Liver (tissue), 7 donors: ENCODE measurements at regions not wholly inside any gene's neighbourhood (a gene's known extent, or its start where the extent isn't known, plus 50 kb on each side); places are given as distances from the start of the nearest gene placed in this dataset.

Experiments used
- DNase-seq: peaks from one replicate; pipeline ENCODE4 v3.0.0-alpha.2; 2017; ENCODE audit warnings: low spot score
- H3K27ac ChIP-seq, 2 donors: one replicate each; pipeline ENCODE4 v1.7.0; 2013; ENCODE audit warnings: inconsistent platforms in 2 of 2, low read length in 2 of 2, control low read depth in 1 of 2, low read depth in 1 of 2, mild to moderate bottlenecking in 1 of 2
- H3K27me3 ChIP-seq, 4 donors: one replicate each; pipeline versions ENCODE4 v1.6.1 to v1.7.0; 2013; ENCODE audit warnings: low read length in 3 of 4, inconsistent platforms in 1 of 4, mild to moderate bottlenecking in 1 of 4, moderate library complexity in 1 of 4; ENCODE audit not compliant: control insufficient read depth in 4 of 4, insufficient read depth in 4 of 4
- H3K36me3 ChIP-seq, 4 donors: one replicate each; pipeline versions ENCODE4 v1.6.1 to v1.7.0; 2013; ENCODE audit warnings: low read length in 3 of 4, mild to moderate bottlenecking in 3 of 4, low read depth in 1 of 4, moderate library complexity in 1 of 4; ENCODE audit not compliant: control insufficient read depth in 4 of 4, insufficient read depth in 3 of 4
- H3K4me1 ChIP-seq, 4 donors: one replicate each; pipeline versions ENCODE4 v1.6.1 to v1.7.0; 2013; ENCODE audit warnings: low read length in 3 of 4, mild to moderate bottlenecking in 3 of 4, moderate library complexity in 1 of 4; ENCODE audit not compliant: control insufficient read depth in 4 of 4, insufficient read depth in 4 of 4
- H3K4me3 ChIP-seq, 3 donors: one replicate each; pipeline versions ENCODE4 v1.6.1 to v1.7.0; 2013; ENCODE audit warnings: low read length in 3 of 3, control low read depth in 1 of 3, low read depth in 1 of 3, mild to moderate bottlenecking in 1 of 3
- H3K9ac ChIP-seq, 2 donors: one replicate each; pipeline ENCODE4 v1.7.0; 2013; ENCODE audit warnings: low read length in 2 of 2, mild to moderate bottlenecking in 2 of 2, moderate library complexity in 2 of 2, control low read depth in 1 of 2, low read depth in 1 of 2
- H3K9me3 ChIP-seq, 4 donors: one replicate each; pipeline versions ENCODE4 v1.6.1 to v1.7.0; 2013; ENCODE audit warnings: low read length in 3 of 4; ENCODE audit not compliant: control insufficient read depth in 4 of 4
- EGR1 ChIP-seq, 2 donors: IDR thresholded peaks; 2 replicates each; pipeline ENCODE4 v1.6.1; 2016 to 2018; ENCODE audit warnings: antibody characterized with exemption in 2 of 2, low read depth in 2 of 2
- FOXA1 ChIP-seq: IDR thresholded peaks from 2 replicates; pipeline ENCODE4 v1.6.1; 2016; ENCODE audit warnings: antibody characterized with exemption
- FOXA2 ChIP-seq: IDR thresholded peaks from 2 replicates; pipeline ENCODE4 v1.6.1; 2016; ENCODE audit warnings: antibody characterized with exemption
- GABPA ChIP-seq, 2 donors: IDR thresholded peaks in 1 of 2; conservative IDR thresholded peaks in 1 of 2; 2 replicates each; pipeline ENCODE4 v1.6.1; 2016; ENCODE audit warnings: antibody characterized with exemption in 2 of 2, mild to moderate bottlenecking in 1 of 2, moderate library complexity in 1 of 2
- HNF4G ChIP-seq: IDR thresholded peaks from 2 replicates; pipeline ENCODE4 v1.6.1; 2016; ENCODE audit warnings: antibody characterized with exemption
- JUND ChIP-seq, 2 donors: IDR thresholded peaks; 2 replicates each; pipeline ENCODE4 v1.6.1; 2016; ENCODE audit warnings: antibody characterized with exemption in 2 of 2
- RAD21 ChIP-seq, 2 donors: IDR thresholded peaks; 2 replicates each; pipeline ENCODE4 v1.6.1; 2016; ENCODE audit warnings: antibody characterized with exemption in 2 of 2, mild to moderate bottlenecking in 2 of 2
- REST ChIP-seq: IDR thresholded peaks from 2 replicates; pipeline ENCODE4 v1.6.1; 2016; ENCODE audit warnings: antibody characterized with exemption, mild to moderate bottlenecking
- SP1 ChIP-seq: IDR thresholded peaks from 2 replicates; pipeline ENCODE4 v1.6.1; 2018; ENCODE audit warnings: antibody characterized with exemption, mild to moderate bottlenecking
- YY1 ChIP-seq: IDR thresholded peaks from 2 replicates; pipeline ENCODE4 v1.6.1; 2016; ENCODE audit warnings: antibody characterized with exemption, mild to moderate bottlenecking
- ZBTB33 ChIP-seq: IDR thresholded peaks from 2 replicates; pipeline ENCODE4 v1.6.1; 2016; ENCODE audit warnings: antibody characterized with exemption
- WGBS: extraction: QIAGEN DNeasy Blood & Tissue Kit; methylation state at CpG from one replicate; pipeline ENCODE4 v1.1.7; 2013; 5-methylcytosine and 5-hydroxymethylcytosine counted together
- donor health status: healthy.
- donor health status: healthy.
- donor health status: healthy.
- donor health status: healthy.

- Histone ChIP-seq H3K4me3 (no peak overlapping the region), H3K27me3 (no peaks in the 10 kb centered on the region), H3K36me3 (no peaks in the 10 kb centered on the region), H3K4me1 (no peaks in the 10 kb centered on the region), H3K9ac (no peak overlapping the region), H3K27ac (no peak overlapping the region), H3K9me3 (no peaks in the 10 kb centered on the region)
- DNase-seq, result no peak
- TF ChIP-seq EGR1 (IDR thresholded peaks at IDR 0.05; ENCODE audit: low read depth in 2 of 2), result no peak
- 88% methylated on average over 4 of the region's 4 CpGs for WGBS
These were observed 397.5 kb upstream of the PLXNA2 start for GRCh38 chr1:208641579-208642280.

- no peaks in the 10 kb centered on the region for H3K36me3 ChIP-seq
- TF ChIP-seq REST (no peak), YY1 (no peak), FOXA2 (no peak), RAD21 (IDR thresholded peaks at IDR 0.05) (no peak), SP1 (no peak), JUND (IDR thresholded peaks at IDR 0.05) (no peak), GABPA (IDR thresholded peaks at IDR 0.05 in 1 of 2, conservative IDR thresholded peaks at IDR 0.05 in 1 of 2) (no peak), HNF4G (no peak)
- no peak overlapping the region for H3K9ac ChIP-seq
- DNase-seq, result no peak
- H3K4me1 ChIP-seq, result no peaks in the 10 kb centered on the region
- H3K9me3 ChIP-seq, result no peaks in the 10 kb centered on the region
- H3K27me3 ChIP-seq, result no peaks in the 10 kb centered on the region
- no peak overlapping the region for H3K4me3 ChIP-seq
- H3K27ac ChIP-seq, result no peak overlapping the region
- WGBS, result 85% methylated on average over 7 of the region's 7 CpGs
These were observed 398.9 kb upstream of the PLXNA2 start for GRCh38 chr1:208643005-208643597.

GRCh38 chr1:208644401-208645160 is 400.4 kb upstream of the PLXNA2 start:
- 43% methylated on average over 2 of the region's 2 CpGs for WGBS
- no peak overlapping the region for H3K9ac ChIP-seq

More at GRCh38 chr1:208644401-208645160, 400.4 kb upstream of the PLXNA2 start:
- no peaks in the 10 kb centered on the region for H3K36me3 ChIP-seq
- H3K9me3 ChIP-seq, result no peaks in the 10 kb centered on the region
- H3K4me3 ChIP-seq, result no peak overlapping the region
- no peak for TF ChIP-seq ZBTB33
- TF ChIP-seq REST, result no peak
- no peak for TF ChIP-seq SP1
- no peak for TF ChIP-seq EGR1 (IDR thresholded peaks at IDR 0.05; ENCODE audit: low read depth in 2 of 2)
- no peak for TF ChIP-seq FOXA1
- H3K4me1 ChIP-seq, result no peaks in the 10 kb centered on the region
- no peaks in the 10 kb centered on the region for H3K27me3 ChIP-seq
- no peak overlapping the region for H3K27ac ChIP-seq
- no peak for DNase-seq
